ENCODE measurements at regions not wholly inside any gene's neighbourhood (a gene's known extent, or its start where the extent isn't known, plus 50 kb on each side); places are given as distances from the start of the nearest gene placed in this dataset.

DNA sequence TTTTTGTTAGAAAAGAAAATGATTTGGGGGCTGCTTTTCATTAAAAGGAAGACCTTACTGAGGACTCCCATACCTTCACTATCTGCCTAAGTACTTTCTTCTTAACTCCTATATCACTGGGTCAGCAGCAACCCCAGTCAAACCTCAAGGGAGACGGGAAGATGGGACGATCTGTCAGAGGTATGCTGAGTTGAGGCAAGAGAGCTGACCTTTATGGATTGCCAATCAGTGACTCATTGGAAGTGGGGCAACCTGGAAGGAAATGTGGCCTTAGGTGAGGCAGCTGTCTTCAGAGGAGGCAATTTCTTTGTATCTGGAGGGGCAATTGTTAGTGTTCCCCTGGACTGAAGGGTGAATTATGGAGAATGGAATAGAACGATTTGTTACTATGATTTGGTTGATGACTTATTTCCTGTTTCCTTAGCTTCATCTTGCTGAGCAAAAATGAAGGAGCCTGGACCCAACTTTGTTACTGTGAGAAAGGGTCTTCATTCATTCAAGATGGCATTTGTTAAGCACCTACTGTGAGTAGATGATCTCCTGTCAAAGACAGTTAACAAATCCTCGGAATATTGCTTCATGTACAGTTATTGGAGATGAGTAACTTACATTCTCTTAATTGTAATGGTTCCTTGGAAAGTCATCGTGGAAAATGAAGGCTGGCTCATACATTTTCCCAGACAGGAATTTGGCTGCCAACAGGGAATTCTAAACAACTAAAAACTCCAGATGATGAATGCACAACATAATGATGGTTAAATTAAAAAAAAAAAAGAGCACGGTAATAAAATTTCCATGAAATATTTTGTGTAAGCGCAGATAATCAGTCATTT lies 134.7 kb upstream of the KCNJ15 start (continued):
- TF ChIP-seq, protein P1, sequence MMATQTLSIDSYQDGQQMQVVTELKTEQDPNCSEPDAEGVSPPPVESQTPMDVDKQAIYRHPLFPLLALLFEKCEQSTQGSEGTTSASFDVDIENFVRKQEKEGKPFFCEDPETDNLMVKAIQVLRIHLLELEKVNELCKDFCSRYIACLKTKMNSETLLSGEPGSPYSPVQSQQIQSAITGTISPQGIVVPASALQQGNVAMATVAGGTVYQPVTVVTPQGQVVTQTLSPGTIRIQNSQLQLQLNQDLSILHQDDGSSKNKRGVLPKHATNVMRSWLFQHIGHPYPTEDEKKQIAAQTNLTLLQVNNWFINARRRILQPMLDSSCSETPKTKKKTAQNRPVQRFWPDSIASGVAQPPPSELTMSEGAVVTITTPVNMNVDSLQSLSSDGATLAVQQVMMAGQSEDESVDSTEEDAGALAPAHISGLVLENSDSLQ (IDR thresholded peaks at IDR 0.05), result no peak

GRCh38 chr21:38123626-38124025 lies 133.2 kb upstream of the KCNJ15 start:
- no peak overlapping the region for H3K4me2 ChIP-seq (ENCODE audit: control insufficient read depth, insufficient read depth)
- H3K4me1 ChIP-seq (ENCODE audit: control insufficient read depth, insufficient read depth, low read length), result no peaks in the 10 kb centered on the region
- TF ChIP-seq MEF2A (IDR thresholded peaks at IDR 0.05; ENCODE audit: insufficient read depth, low read depth, low read length) (no peak), TAF1 (IDR thresholded peaks at IDR 0.05; ENCODE audit: borderline replicate concordance, low read depth, low read length) (no peak), ATF7 (IDR thresholded peaks at IDR 0.05; ENCODE audit: low read depth) (no peak), MTA2 (IDR thresholded peaks at IDR 0.05; ENCODE audit: low read depth) (no peak), SMAD1 (IDR thresholded peaks at IDR 0.05; ENCODE audit: low read depth, partially characterized antibody) (no peak), NFYA (IDR thresholded peaks at IDR 0.05; ENCODE audit: borderline replicate concordance, low read depth, low read length) (no peak), HCFC1 (IDR thresholded peaks at IDR 0.05; ENCODE audit: low read length) (no peak), TCF3 (IDR thresholded peaks at IDR 0.05; ENCODE audit: borderline replicate concordance, insufficient read depth, low read depth, low read length) (no peak), EZH2 (IDR thresholded peaks at IDR 0.05; ENCODE audit: borderline replicate concordance, control insufficient read depth, low read depth, low read length) (no peak), CBX5 (IDR thresholded peaks at IDR 0.05; ENCODE audit: low read depth) (no peak), KDM1A (IDR thresholded peaks at IDR 0.05; ENCODE audit: borderline replicate concordance) (no peak)
- TF ChIP-seq, protein P2, sequence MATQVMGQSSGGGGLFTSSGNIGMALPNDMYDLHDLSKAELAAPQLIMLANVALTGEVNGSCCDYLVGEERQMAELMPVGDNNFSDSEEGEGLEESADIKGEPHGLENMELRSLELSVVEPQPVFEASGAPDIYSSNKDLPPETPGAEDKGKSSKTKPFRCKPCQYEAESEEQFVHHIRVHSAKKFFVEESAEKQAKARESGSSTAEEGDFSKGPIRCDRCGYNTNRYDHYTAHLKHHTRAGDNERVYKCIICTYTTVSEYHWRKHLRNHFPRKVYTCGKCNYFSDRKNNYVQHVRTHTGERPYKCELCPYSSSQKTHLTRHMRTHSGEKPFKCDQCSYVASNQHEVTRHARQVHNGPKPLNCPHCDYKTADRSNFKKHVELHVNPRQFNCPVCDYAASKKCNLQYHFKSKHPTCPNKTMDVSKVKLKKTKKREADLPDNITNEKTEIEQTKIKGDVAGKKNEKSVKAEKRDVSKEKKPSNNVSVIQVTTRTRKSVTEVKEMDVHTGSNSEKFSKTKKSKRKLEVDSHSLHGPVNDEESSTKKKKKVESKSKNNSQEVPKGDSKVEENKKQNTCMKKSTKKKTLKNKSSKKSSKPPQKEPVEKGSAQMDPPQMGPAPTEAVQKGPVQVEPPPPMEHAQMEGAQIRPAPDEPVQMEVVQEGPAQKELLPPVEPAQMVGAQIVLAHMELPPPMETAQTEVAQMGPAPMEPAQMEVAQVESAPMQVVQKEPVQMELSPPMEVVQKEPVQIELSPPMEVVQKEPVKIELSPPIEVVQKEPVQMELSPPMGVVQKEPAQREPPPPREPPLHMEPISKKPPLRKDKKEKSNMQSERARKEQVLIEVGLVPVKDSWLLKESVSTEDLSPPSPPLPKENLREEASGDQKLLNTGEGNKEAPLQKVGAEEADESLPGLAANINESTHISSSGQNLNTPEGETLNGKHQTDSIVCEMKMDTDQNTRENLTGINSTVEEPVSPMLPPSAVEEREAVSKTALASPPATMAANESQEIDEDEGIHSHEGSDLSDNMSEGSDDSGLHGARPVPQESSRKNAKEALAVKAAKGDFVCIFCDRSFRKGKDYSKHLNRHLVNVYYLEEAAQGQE (IDR thresholded peaks at IDR 0.05; ENCODE audit: low read depth, low read length), result no peak
- TF ChIP-seq, protein P3, sequence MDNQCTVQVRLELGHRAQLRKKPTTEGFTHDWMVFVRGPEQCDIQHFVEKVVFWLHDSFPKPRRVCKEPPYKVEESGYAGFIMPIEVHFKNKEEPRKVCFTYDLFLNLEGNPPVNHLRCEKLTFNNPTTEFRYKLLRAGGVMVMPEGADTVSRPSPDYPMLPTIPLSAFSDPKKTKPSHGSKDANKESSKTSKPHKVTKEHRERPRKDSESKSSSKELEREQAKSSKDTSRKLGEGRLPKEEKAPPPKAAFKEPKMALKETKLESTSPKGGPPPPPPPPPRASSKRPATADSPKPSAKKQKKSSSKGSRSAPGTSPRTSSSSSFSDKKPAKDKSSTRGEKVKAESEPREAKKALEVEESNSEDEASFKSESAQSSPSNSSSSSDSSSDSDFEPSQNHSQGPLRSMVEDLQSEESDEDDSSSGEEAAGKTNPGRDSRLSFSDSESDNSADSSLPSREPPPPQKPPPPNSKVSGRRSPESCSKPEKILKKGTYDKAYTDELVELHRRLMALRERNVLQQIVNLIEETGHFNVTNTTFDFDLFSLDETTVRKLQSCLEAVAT (IDR thresholded peaks at IDR 0.05), result no peak
- no peak overlapping the region for H2AFZ ChIP-seq (ENCODE audit: control insufficient read depth, low read depth, low read length)
- H3K9ac ChIP-seq (ENCODE audit: control insufficient read depth, insufficient read depth, low read length), result no peak overlapping the region
- SMC1A ChIA-PET (ENCODE audit: uncharacterized antibody, unreplicated experiment), result interaction anchor here (1.1 to 1.7 kb wide), 2 partner anchors 412 to 422 kb away, joined by 5 to 6 read pairs; no protein-coding TSS in a partner anchor
- no peaks in the 10 kb centered on the region for H4K20me1 ChIP-seq (ENCODE audit: control insufficient read depth, insufficient read depth)
- in situ Hi-C loops (cut with MboI), result loop anchor here (10.0 kb wide), 1 partner anchor 409 kb away; no protein-coding TSS in a partner anchor
- no peaks in the 10 kb centered on the region for H3K36me3 ChIP-seq (ENCODE audit: control insufficient read depth in 2 of 2, insufficient read depth in 2 of 2, low read length in 1 of 2)
- RAD21 ChIA-PET (ENCODE audit: unreplicated experiment), result interaction anchor here (0.6 to 0.9 kb wide), 3 partner anchors 411 to 1489 kb away, joined by 3 read pairs; no protein-coding TSS in a partner anchor
- BruUV-seq (replicated peaks), result no TSS peak
- no peak for ATAC-seq
- H3K4me3 ChIP-seq, result no peak overlapping the region
- WGBS (ENCODE audit: insufficient coverage, insufficient replicate concordance, low lambda C conversion rate, missing lambda C conversion rate), result 11% methylated on average over 5 of the region's 5 CpGs
- H3K79me2 ChIP-seq (ENCODE audit: control insufficient read depth, insufficient read depth, low read length), result no peaks in the 10 kb centered on the region
- FAIRE-seq, result no peak
- H3K27me3 ChIP-seq (replicated peaks in 1 of 2; ENCODE audit: control insufficient read depth in 2 of 2, insufficient read depth in 2 of 2, low read length in 1 of 2), result no peaks in the 10 kb centered on the region; a peak in 1 of 4 replicates
- DNase-seq (ENCODE audit: low read depth, low spot score), result no peak
- intact Hi-C loops (cut with micrococcal nuclease; ENCODE audit: unreplicated experiment), result loop anchor here (10.0 kb wide), 1 partner anchor 449 kb away; no protein-coding TSS in a partner anchor
- no peak overlapping the region for H3K27ac ChIP-seq (ENCODE audit: control insufficient read depth, insufficient read depth)
- POLR2A ChIA-PET, result no interaction called here
- CTCF ChIA-PET, result interaction anchor here (0.7 to 2.2 kb wide), 7 partner anchors 10 to 449 kb away, joined by 3 to 11 read pairs (median 3); no protein-coding TSS in a partner anchor
- H3K9me3 ChIP-seq (replicated peaks; ENCODE audit: control insufficient read depth, insufficient read depth, low read length), result no peaks in the 10 kb centered on the region
